ENCODE measurements at regions not wholly inside any gene's neighbourhood (a gene's known extent, or its start where the extent isn't known, plus 50 kb on each side); places are given as distances from the start of the nearest gene placed in this dataset.

GRCh38 chr2:219692521-219692920, 65.1 kb downstream of the SLC4A3 start:
- no peak for DNase-seq

GRCh38 chr2:219695145-219695709, 67.8 kb downstream of the SLC4A3 start:
- DNase-seq = no peak

- DNase-seq = no peak
Measured at GRCh38 chr2:219697811-219698747, 70.6 kb downstream of the SLC4A3 start.

GRCh38 chr2:219698748-219699439, 71.5 kb downstream of the SLC4A3 start:
- DNase-seq = no peak

GRCh38 chr2:219699440-219699821, 72.0 kb downstream of the SLC4A3 start:
- no peak for DNase-seq

GRCh38 chr2:219701847-219702634, 74.6 kb downstream of the SLC4A3 start:
- peak; percentile 7 for DNase-seq

- peak; percentile 58 for DNase-seq
Measured at GRCh38 chr2:219702796-219703545, 75.5 kb downstream of the SLC4A3 start.

- DNase-seq = no peak
Measured at GRCh38 chr2:219704878-219705277, 77.4 kb downstream of the SLC4A3 start.

- no peak for DNase-seq
Measured at GRCh38 chr2:219706823-219707281, 79.4 kb downstream of the SLC4A3 start.

GRCh38 chr2:219707496-219708285, 80.3 kb downstream of the SLC4A3 start:
- peak; percentile 49 for DNase-seq

GRCh38 chr2:219709331-219709761, 81.9 kb downstream of the SLC4A3 start:
- no peak for DNase-seq

- DNase-seq = no peak
Measured at GRCh38 chr2:219713110-219713509, 85.7 kb downstream of the SLC4A3 start.

- no peak for DNase-seq
Measured at GRCh38 chr2:219714681-219715400, 87.4 kb downstream of the SLC4A3 start.

- no peak for DNase-seq
Measured at GRCh38 chr2:219718066-219718465, 90.6 kb downstream of the SLC4A3 start.

- DNase-seq = no peak
Measured at GRCh38 chr2:219719521-219719920, 92.1 kb downstream of the SLC4A3 start.

- no peak for DNase-seq
Measured at GRCh38 chr2:219720956-219721355, 93.5 kb downstream of the SLC4A3 start.

GRCh38 chr2:219722276-219722879, 94.9 kb downstream of the SLC4A3 start:
- DNase-seq = no peak

- no peak for DNase-seq
Measured at GRCh38 chr2:219723311-219723710, 95.9 kb downstream of the SLC4A3 start.

GRCh38 chr2:219724628-219725027, 97.2 kb downstream of the SLC4A3 start:
- DNase-seq = no peak

GRCh38 chr2:219726916-219727315, 99.5 kb downstream of the SLC4A3 start:
- DNase-seq = no peak

Data from HCEC 1CT (cell line).